Activated CD8-positive, alpha-beta memory T cell treated with anti-CD3 and anti-CD28 coated beads, Interleukin-2, amount 10 ng/mL, durations not matched to agents 7 days and 5 days (primary cell): ENCODE measurements at regions not wholly inside any gene's neighbourhood (a gene's known extent, or its start where the extent isn't known, plus 50 kb on each side); places are given as distances from the start of the nearest gene placed in this dataset.

Experiments used
- ATAC-seq: fragments of 150-1000 bp; cut with Tn5 transposase; one replicate; pipeline ENCODE4 v1.10.0; 2021; ENCODE audit warnings: moderate library complexity
- CTCF ChIA-PET: fragments of 350-600 bp; sonication (Branson Sonifier 250); formaldehyde crosslinking; loops from one replicate; lab custom pipeline; 2021; ENCODE audit warnings: antibody characterized with exemption; lab: Charles Lee
- DNase-seq: peaks from one replicate; pipeline ENCODE4 v3.0.0-alpha.2; 2020
- H3K27ac Mint-ChIP-seq: one replicate; pipeline ENCODE4 v1.8.0; 2021; ENCODE audit warnings: mild to moderate bottlenecking, mixed read lengths
- H3K27me3 Mint-ChIP-seq: one replicate; pipeline ENCODE4 v1.8.0; 2021; ENCODE audit warnings: mixed read lengths
- H3K36me3 Mint-ChIP-seq: one replicate; pipeline ENCODE4 v1.8.0; 2021; ENCODE audit warnings: mild to moderate bottlenecking, mixed read lengths
- H3K4me1 Mint-ChIP-seq: one replicate; pipeline ENCODE4 v1.8.0; 2021; ENCODE audit warnings: mixed read lengths
- H3K4me3 Mint-ChIP-seq: one replicate; pipeline ENCODE4 v1.8.0; 2021; ENCODE audit warnings: mild to moderate bottlenecking, moderate library complexity, mixed read lengths
- H3K9me3 Mint-ChIP-seq: one replicate; pipeline ENCODE4 v1.8.0; 2022; ENCODE audit warnings: low read depth, mixed read lengths

DNA sequence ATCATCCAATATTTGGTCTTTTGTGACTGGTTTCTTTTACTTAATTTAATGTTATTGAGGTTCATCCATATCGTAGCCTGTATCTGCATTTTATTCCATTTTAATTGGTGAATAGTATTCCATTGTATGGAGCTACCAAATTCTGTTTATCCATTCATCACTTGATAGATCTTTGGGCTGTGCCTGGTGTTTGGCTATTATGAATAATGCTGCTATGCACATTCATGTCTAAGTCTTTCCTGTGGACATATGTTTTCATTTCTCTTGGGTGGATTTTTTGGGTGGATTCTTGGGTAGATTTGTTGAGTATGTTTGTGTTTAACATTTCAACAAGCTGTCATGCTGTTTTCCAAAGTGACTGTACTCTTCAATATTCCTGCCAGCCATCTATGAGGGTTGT lies 52.5 kb upstream of the NEDD4L start:
- CTCF ChIA-PET = no interaction called here
- ATAC-seq (no peak), DNase-seq (no peak)
- Mint-ChIP-seq H3K27me3 (peaks cover 4% of the 10 kb centered on the region), H3K27ac (no peak overlapping the region), H3K4me3 (no peak overlapping the region), H3K9me3 (no peaks in the 10 kb centered on the region), H3K4me1 (no peaks in the 10 kb centered on the region), H3K36me3 (no peaks in the 10 kb centered on the region)

DNA sequence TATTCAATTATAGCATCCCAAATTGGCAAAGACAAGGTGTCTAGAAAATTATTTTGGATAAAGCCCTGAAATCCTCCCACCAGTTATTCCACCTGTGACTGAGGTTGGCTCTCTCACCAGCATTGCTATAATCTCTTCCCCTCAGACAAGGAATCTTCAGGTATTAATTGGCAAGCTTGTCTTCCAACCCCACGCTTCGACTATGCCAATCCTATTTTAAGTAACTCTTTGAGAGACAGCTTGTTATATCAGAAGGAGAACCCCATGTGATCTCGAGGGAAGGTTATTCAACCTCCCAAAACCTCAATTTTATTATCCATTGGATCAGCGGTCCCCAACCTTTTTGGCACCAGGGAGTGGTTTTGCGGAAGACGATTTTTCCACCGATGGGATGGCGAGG lies 54.5 kb upstream of the NEDD4L start:
- no peaks in the 10 kb centered on the region for H3K36me3 Mint-ChIP-seq
- H3K4me3 Mint-ChIP-seq = no peak overlapping the region
- H3K4me1 Mint-ChIP-seq = no peaks in the 10 kb centered on the region
- ATAC-seq (no peak), DNase-seq (no peak)
- no peak overlapping the region for H3K27ac Mint-ChIP-seq
- H3K27me3 Mint-ChIP-seq = no peaks in the 10 kb centered on the region
- no peaks in the 10 kb centered on the region for H3K9me3 Mint-ChIP-seq
- CTCF ChIA-PET = no interaction called here

DNA sequence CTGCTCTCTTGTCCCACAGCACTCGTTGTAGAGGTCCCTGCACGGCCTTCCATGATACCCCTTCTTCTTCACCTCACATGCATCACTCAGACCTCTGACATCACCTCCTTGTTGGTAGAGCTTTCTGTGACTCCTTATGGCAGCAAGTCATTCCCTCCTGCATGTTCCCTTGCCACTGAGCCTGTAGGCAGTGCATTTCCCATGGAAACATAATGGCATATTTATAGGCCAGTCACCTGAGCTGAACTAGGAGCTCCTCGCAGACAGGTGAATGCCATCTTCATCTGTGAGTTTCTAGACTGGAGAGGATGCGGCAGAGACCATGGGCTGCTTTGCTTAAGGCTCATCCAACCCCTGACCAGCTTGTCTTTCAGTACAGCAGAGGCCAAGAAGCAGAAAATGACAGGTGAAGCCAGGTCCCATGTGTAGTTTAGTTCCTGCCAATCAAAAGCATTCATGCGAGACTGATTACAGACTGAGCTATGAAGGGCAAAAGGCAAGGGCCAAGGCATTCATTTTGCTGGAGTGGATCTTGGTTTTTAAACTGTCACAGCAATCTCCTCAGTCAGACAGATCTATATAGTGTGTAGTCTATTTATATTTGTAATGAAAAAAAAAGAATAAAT lies 59.4 kb upstream of the NEDD4L start:
- no peaks in the 10 kb centered on the region for H3K4me1 Mint-ChIP-seq
- DNase-seq (no peak), ATAC-seq (no peak)
- H3K27ac Mint-ChIP-seq = no peak overlapping the region
- no peaks in the 10 kb centered on the region for H3K36me3 Mint-ChIP-seq
- CTCF ChIA-PET = no interaction called here
- H3K9me3 Mint-ChIP-seq = no peaks in the 10 kb centered on the region
- no peak overlapping the region for H3K4me3 Mint-ChIP-seq
- no peaks in the 10 kb centered on the region for H3K27me3 Mint-ChIP-seq

DNA sequence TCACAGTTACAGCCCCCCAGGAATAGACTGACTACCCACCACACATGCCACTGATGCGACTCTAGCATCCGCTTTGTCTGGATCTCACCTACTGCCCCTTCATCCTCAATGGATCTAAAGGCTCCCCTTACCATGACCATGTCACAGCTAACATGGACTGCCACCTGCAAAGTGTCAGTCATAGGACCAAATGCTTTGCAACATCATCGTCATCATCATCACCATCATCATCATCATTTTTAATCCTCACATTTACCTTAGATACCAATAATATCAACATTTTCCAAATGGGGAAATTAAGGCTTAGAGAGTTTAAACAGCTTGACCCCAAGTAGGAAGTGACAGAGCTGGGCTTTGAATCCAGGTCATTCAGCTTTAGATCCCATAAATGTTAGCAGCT lies 60.1 kb upstream of the NEDD4L start:
- H3K4me3 Mint-ChIP-seq = no peak overlapping the region
- no peaks in the 10 kb centered on the region for H3K9me3 Mint-ChIP-seq
- CTCF ChIA-PET = no interaction called here
- no peaks in the 10 kb centered on the region for H3K4me1 Mint-ChIP-seq
- no peak overlapping the region for H3K27ac Mint-ChIP-seq
- DNase-seq (no peak), ATAC-seq (no peak)
- no peaks in the 10 kb centered on the region for H3K36me3 Mint-ChIP-seq
- no peaks in the 10 kb centered on the region for H3K27me3 Mint-ChIP-seq

DNA sequence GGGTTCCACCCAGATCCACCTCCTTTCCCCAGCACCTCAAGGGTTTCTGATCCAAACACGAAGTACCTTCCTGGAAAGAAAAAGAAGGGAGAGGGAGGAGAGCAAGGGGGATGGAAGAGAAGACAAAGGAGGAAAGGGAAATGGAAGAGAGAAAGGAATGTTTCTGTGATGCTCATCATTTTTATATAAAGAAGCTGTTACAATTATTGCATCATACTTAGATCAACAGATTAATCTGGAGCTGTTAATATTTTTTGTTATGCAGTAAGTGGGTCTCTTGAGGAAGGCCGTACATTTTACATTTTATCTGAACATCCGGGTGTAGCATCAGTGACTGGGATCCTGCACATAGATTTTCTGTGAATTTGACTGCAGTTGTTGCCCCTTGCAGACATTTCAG lies 60.6 kb upstream of the NEDD4L start:
- H3K4me1 Mint-ChIP-seq = no peaks in the 10 kb centered on the region
- CTCF ChIA-PET = no interaction called here
- H3K36me3 Mint-ChIP-seq = no peaks in the 10 kb centered on the region

DNA sequence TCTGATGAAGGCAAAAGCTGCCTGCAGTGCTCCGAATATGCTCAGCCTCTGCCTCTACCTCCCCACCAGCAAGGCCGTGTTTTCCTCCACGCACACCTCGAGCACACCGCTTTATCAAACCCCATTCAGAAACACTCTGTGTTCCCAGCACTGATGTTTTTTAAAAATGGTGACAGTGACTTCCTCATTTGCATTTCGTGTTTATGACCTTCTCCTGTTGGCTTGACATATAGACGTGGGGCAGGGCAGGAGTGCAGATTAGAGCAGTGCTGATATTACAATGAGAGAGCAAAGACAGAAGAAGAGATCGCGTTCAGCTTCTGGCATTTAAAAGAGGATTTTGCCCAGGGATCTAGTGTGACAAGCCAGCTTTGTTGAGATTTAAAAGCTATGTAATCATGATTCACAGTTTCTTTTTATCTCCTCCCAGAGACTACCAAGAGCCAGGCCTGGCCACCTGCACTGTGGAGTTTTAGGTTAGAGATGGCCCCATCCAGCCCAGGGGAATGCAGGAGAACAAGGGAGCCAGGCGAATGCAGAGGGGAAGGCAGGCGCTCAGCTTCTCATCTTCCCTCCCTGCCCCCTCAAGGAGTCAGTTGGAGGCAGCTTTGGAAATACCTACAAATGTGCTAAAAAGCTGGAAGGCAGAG lies 61.5 kb upstream of the NEDD4L start:
- no peak overlapping the region for H3K27ac Mint-ChIP-seq
- ATAC-seq (no peak), DNase-seq (no peak)
- H3K9me3 Mint-ChIP-seq = no peaks in the 10 kb centered on the region
- CTCF ChIA-PET = no interaction called here
- no peaks in the 10 kb centered on the region for H3K4me1 Mint-ChIP-seq
- no peaks in the 10 kb centered on the region for H3K36me3 Mint-ChIP-seq
- H3K4me3 Mint-ChIP-seq = no peak overlapping the region
- peaks cover 7% of the 10 kb centered on the region for H3K27me3 Mint-ChIP-seq

More for the DNA sequence above, 60.6 kb upstream of the NEDD4L start:
- Mint-ChIP-seq H3K4me3 (no peak overlapping the region), H3K9me3 (no peaks in the 10 kb centered on the region), H3K27me3 (peaks cover under 1% of the 10 kb centered on the region), H3K27ac (no peak overlapping the region)
- no peak for DNase-seq
- no peak for ATAC-seq

DNA sequence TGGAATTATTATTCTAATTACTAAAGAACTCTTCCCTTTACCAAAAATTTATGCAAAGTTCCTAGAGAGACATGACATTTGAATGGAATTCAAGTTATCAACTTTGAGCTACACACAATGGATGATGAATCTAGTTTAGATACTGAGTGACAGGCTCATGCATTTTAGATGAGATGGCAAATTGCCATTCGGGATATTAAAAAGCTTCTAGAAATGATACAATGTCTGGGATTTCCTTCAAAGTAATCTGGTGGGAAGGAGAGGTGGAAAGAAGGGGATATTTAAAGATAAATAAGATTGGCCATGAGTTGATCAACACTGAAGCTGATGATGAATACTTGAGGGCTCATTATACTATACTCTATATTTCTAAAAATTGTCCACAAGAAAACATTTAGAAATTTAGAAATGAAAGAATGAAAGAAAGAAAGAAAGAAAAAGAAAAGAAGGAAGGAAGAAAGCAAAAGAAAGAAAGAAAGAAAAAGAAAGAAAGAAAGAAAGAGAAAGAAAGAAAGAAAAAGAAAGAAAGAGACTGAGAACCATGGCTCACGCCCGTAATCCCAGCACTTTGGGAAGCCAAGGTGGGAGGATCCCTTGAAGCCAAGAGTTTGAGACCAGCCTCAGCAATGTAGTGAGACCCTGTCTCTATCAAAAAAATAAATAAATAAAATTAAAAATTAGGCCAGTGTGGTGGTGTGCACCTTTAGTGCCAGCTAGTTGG lies 62.6 kb upstream of the NEDD4L start:
- ATAC-seq = no peak
- peaks cover 8% of the 10 kb centered on the region for H3K27me3 Mint-ChIP-seq
- DNase-seq = no peak
- H3K4me3 Mint-ChIP-seq = no peak overlapping the region
- CTCF ChIA-PET = no interaction called here
- H3K27ac Mint-ChIP-seq = no peak overlapping the region
- no peaks in the 10 kb centered on the region for H3K4me1 Mint-ChIP-seq
- H3K36me3 Mint-ChIP-seq = no peaks in the 10 kb centered on the region
- H3K9me3 Mint-ChIP-seq = no peaks in the 10 kb centered on the region

DNA sequence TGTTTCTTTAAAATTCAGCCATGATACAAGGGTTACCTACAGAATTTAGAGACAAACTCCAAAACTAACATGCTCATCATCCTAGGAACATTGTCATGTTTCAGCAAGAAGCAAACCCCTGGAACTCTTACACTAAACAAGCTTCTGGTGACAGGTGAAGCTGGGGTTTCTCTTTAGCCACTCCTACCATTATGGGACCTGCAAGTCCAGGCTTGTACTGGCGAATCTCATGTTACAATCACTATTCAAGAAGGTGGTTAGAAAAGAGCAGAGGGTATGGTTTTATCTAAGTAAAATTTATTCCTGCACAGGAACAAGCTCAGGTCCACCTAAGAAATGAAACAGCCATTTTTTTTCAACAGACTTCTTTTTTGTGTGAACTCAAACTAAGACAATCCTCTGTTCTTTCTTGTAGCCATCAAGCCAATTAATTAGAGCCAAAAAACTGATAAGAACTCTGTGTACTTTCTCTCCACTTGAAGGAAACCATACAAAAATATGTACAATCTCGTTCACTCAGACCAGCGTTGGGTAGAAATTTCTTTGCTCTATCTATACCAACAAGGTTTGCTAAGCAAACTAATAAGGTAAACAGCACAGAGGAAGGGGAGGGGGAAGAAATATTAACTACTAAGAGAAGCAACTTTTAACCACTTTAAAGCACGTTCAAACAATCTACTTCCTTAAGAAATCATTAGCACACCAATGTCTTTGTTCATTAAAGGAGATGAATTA lies 63.3 kb upstream of the NEDD4L start:
- no peak for DNase-seq
- CTCF ChIA-PET = interaction anchor here (0.7 kb wide), 1 partner anchor 236 kb away, joined by 3 read pairs; no protein-coding TSS in a partner anchor
- no peak overlapping the region for H3K4me3 Mint-ChIP-seq
- no peak for ATAC-seq
- no peaks in the 10 kb centered on the region for H3K36me3 Mint-ChIP-seq
- no peaks in the 10 kb centered on the region for H3K9me3 Mint-ChIP-seq
- H3K27ac Mint-ChIP-seq = no peak overlapping the region
- H3K27me3 Mint-ChIP-seq = peaks cover 8% of the 10 kb centered on the region
- peaks cover 6% of the 10 kb centered on the region for H3K4me1 Mint-ChIP-seq

DNA sequence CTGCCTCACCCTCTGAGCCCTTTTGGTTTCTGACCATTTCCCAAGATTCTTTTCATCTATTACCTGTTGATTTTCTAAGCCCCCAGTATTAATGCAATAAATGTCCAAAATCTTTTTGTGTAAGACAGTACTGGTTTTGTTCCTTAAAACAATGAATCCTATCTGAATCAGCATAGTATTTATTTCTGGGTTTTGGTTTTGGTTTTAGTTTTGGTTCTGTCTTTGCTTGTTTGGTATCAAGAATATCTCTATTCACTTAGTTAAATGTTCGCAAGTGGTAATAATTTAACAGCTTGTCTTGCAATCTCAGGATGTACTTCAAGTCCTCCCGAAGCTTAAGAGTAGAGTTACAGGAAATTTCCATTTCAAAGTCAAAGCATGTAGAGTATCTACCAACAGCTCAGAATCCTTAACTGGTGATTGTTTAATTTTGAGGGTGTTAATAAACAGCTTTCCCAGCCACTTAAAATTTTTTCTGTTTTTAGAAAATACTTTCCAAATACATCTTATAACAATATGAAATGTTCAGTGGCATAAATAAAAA lies 67.7 kb upstream of the NEDD4L start:
- CTCF ChIA-PET = no interaction called here

DNA sequence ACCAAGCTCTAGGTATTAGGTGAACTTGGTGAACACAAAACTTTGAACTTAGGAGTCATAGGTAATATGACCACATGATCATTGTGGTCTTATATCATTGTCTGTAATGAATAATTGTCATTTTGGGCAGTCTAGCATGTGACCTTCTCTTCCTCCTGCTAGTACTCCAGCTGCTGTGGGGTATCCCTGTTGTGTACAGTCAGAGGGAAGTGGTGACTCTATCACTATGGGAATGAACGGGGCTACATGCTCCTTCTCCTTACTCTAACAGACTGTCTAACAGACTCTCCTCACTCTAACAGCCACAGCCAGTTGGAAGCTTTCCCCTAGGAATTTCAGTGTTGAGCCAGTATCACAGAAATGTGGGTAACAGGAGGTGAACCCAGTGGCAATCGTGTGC lies 68.2 kb upstream of the NEDD4L start:
- Mint-ChIP-seq H3K9me3 (no peaks in the 10 kb centered on the region), H3K27me3 (peaks cover 13% of the 10 kb centered on the region), H3K27ac (no peak overlapping the region), H3K4me3 (no peak overlapping the region), H3K4me1 (peaks cover 6% of the 10 kb centered on the region), H3K36me3 (no peaks in the 10 kb centered on the region)
- CTCF ChIA-PET = no interaction called here
- no peak for DNase-seq
- no peak for ATAC-seq

More for the DNA sequence above, 67.7 kb upstream of the NEDD4L start:
- H3K27ac Mint-ChIP-seq = no peak overlapping the region
- DNase-seq = no peak
- H3K27me3 Mint-ChIP-seq = peaks cover 11% of the 10 kb centered on the region
- no peaks in the 10 kb centered on the region for H3K9me3 Mint-ChIP-seq
- no peak for ATAC-seq
- H3K4me3 Mint-ChIP-seq = no peak overlapping the region
- H3K36me3 Mint-ChIP-seq = no peaks in the 10 kb centered on the region
- H3K4me1 Mint-ChIP-seq = peaks cover 6% of the 10 kb centered on the region

DNA sequence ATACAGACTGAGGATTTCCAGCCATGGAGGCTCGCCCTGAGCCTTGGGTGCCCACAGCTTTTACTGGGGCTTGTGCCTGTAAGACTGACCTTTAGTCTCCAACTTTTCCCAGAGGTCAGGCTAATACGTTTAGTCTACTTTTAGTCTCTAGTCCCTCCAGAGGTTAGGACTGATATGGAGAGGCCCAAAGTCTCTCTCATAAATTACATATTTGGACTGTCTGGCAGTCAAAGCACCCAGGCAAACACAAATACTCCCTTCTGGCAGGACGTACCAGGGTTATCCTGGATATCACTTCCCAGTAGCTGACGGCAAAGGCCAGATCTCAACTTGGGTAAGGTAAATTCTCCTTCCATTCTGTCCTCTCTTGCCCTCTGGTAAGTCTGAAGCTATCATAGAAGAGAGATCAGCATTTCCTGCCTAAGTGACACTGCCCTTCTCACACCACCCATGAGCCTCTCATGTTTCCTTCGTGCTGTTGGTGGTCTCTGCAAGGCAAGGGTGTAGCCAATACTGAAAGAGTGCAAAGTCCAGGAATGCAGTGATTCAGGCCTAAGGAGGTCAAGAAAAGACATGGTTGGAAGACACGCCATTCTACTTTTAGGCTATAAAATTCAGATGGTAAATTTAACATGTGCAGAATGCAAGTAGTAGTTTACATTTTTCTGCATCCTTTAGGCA lies 69.3 kb upstream of the NEDD4L start:
- no peak for DNase-seq
- no peak for ATAC-seq
- H3K27me3 Mint-ChIP-seq = peaks cover 13% of the 10 kb centered on the region
- no peaks in the 10 kb centered on the region for H3K9me3 Mint-ChIP-seq
- no peak overlapping the region for H3K4me3 Mint-ChIP-seq
- H3K36me3 Mint-ChIP-seq = no peaks in the 10 kb centered on the region
- CTCF ChIA-PET = no interaction called here
- H3K4me1 Mint-ChIP-seq = peaks cover 11% of the 10 kb centered on the region
- H3K27ac Mint-ChIP-seq = no peak overlapping the region

DNA sequence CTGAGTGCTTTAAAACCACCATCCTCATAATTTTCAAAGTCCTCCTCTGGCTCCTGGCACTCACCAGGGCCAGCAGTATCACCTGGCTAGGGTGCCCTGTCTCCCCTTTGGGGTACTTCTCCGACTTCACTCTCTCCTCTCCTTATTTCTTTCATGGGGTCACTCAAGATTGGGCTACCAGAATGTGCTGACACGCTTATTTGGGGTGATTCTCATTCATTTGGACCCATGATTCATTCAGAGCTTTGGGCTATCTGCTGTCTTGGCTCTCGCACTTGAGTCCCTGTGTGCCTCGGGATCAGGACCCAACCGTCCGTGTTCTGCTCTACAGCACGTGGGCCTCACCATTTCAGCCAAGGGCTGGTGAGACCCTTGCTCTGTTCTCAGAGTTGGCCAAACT lies 70.1 kb upstream of the NEDD4L start:
- no peak for ATAC-seq
- H3K9me3 Mint-ChIP-seq = no peaks in the 10 kb centered on the region
- H3K27me3 Mint-ChIP-seq = peaks cover 13% of the 10 kb centered on the region
- no peak overlapping the region for H3K4me3 Mint-ChIP-seq
- CTCF ChIA-PET = no interaction called here
- no peak for DNase-seq
- H3K27ac Mint-ChIP-seq = no peak overlapping the region
- H3K4me1 Mint-ChIP-seq = peaks cover 17% of the 10 kb centered on the region
- H3K36me3 Mint-ChIP-seq = no peaks in the 10 kb centered on the region
